H1 (cell line): ENCODE measurements at regions not wholly inside any gene's neighbourhood (a gene's known extent, or its start where the extent isn't known, plus 50 kb on each side); places are given as distances from the start of the nearest gene placed in this dataset.

Experiments used
- CTCF ChIA-PET: fragments of 300-600 bp; sonication (Branson Sonifier 250); formaldehyde crosslinking; loops from one replicate; lab custom pipeline; 2021; ENCODE audit not compliant: partially characterized antibody; lab: Charles Lee
- POLR2A ChIA-PET: fragments of 300-600 bp; sonication (Branson Sonifier 250); formaldehyde crosslinking; loops from one replicate; lab custom pipeline; 2021; ENCODE audit warnings: inconsistent platforms; ENCODE audit not compliant: partially characterized antibody; lab: Charles Lee
- DNase-seq, 2 experiments: peaks; one replicate each; pipeline versions ENCODE4 v3.0.0 to v3.0.0-alpha.2; 2010 to 2022; ENCODE audit warnings: low spot score in 2 of 2, low read depth in 1 of 2, mixed read lengths in 1 of 2
- FAIRE-seq: peaks from 2 replicates; lab custom pipeline; 2011; peaks lifted over from hg19 to GRCh38; lab: Jason Lieb, UNC
- H2AFZ ChIP-seq: 2 replicates; pipeline ENCODE4 v1.8.1; 2012; ENCODE audit warnings: low read length, inconsistent platforms
- H2AK5ac ChIP-seq: 2 replicates; pipeline ENCODE4 v1.6.1; 2013; ENCODE audit warnings: low read depth, low read length
- H2BK120ac ChIP-seq: replicated peaks from 2 replicates; pipeline ENCODE3; 2013; ENCODE audit warnings: low read depth, low read length, inconsistent platforms
- H2BK12ac ChIP-seq: 2 replicates; pipeline ENCODE4 v1.6.1; 2013; ENCODE audit warnings: low read depth, low read length
- H2BK15ac ChIP-seq: 2 replicates; pipeline ENCODE4 v1.6.1; 2013; ENCODE audit warnings: low read length
- H2BK20ac ChIP-seq: 2 replicates; pipeline ENCODE4 v1.6.1; 2013; ENCODE audit warnings: low read length
- H2BK5ac ChIP-seq: 2 replicates; pipeline ENCODE4 v1.6.1; 2013; ENCODE audit warnings: low read depth, low read length
- H3K14ac ChIP-seq: 2 replicates; pipeline ENCODE4 v1.6.1; 2013; ENCODE audit warnings: inconsistent platforms; ENCODE audit not compliant: insufficient read length
- H3K18ac ChIP-seq: 2 replicates; pipeline ENCODE4 v1.6.1; 2013; ENCODE audit warnings: low read length; ENCODE audit errors: extremely low read depth
- H3K23ac ChIP-seq: 2 replicates; pipeline ENCODE4 v1.6.1; 2013; ENCODE audit warnings: inconsistent platforms; ENCODE audit not compliant: insufficient read length
- H3K23me2 ChIP-seq: 2 replicates; pipeline ENCODE4 v1.6.1; 2013; ENCODE audit warnings: low read depth, low read length
- H3K27ac ChIP-seq: 2 replicates; pipeline ENCODE4 v1.6.1; 2011; ENCODE audit warnings: low read depth, low read length, inconsistent platforms
- H3K27me3 ChIP-seq, 4 experiments: replicated peaks in 1 of 4; 1 replicate in 1 of 4; 2 replicates in 3 of 4; pipeline versions ENCODE4 v1.6.1 to v1.8.1; 2011 to 2013; ENCODE audit warnings: low read length in 3 of 4, mild to moderate bottlenecking in 3 of 4, inconsistent platforms in 2 of 4, mixed read lengths in 2 of 4, moderate library complexity in 1 of 4; ENCODE audit not compliant: control insufficient read depth in 3 of 4, insufficient read depth in 3 of 4; ENCODE audit errors: extremely low read depth in 1 of 4
- H3K36me3 ChIP-seq, 4 experiments: 2 replicates each; pipeline versions ENCODE4 v1.6.1 to v1.8.1; 2011 to 2013; ENCODE audit warnings: mild to moderate bottlenecking in 4 of 4, low read length in 3 of 4, moderate library complexity in 2 of 4, control low read depth in 1 of 4, inconsistent platforms in 1 of 4; ENCODE audit not compliant: insufficient read depth in 4 of 4, control insufficient read depth in 2 of 4
- H3K4ac ChIP-seq: replicated peaks from 2 replicates; pipeline ENCODE3; 2013; ENCODE audit warnings: low read length, low read depth, mixed read lengths, inconsistent platforms; ENCODE audit not compliant: insufficient read length
- H3K4me1 ChIP-seq, 4 experiments: replicated peaks in 1 of 4; 1 replicate in 1 of 4; 2 replicates in 3 of 4; pipeline versions ENCODE4 v1.6.1 to v1.8.1; 2011 to 2013; ENCODE audit warnings: low read length in 3 of 4, inconsistent platforms in 2 of 4, mixed read lengths in 1 of 4; ENCODE audit not compliant: insufficient read depth in 4 of 4, control insufficient read depth in 3 of 4
- H3K4me2 ChIP-seq, 2 experiments: 2 replicates each; pipeline versions ENCODE4 v1.6.1 to v1.8.1; 2011 to 2013; ENCODE audit warnings: low read depth in 2 of 2, low read length in 2 of 2, control low read depth in 1 of 2, inconsistent platforms in 1 of 2, mild to moderate bottlenecking in 1 of 2; ENCODE audit not compliant: insufficient read depth in 1 of 2
- H3K4me3 ChIP-seq, 4 experiments: fragments of 200-600, 300-600 bp in 1 of 4; sonication (generic), shearing (Covaris generic), sonication (Bioruptor Twin) in 1 of 4; 2 replicates each; pipeline versions ENCODE4 v1.5.1 to v1.8.1; 2011 to 2016; ENCODE audit warnings: low read length in 4 of 4, low read depth in 3 of 4, control low read depth in 2 of 4, inconsistent platforms in 2 of 4, mild to moderate bottlenecking in 2 of 4, mixed read lengths in 1 of 4, moderate library complexity in 1 of 4; ENCODE audit not compliant: insufficient read depth in 2 of 4; ENCODE audit errors: extremely low read depth in 1 of 4
- H3K56ac ChIP-seq: replicated peaks from 2 replicates; pipeline ENCODE3; 2013; ENCODE audit warnings: low read depth, mild to moderate bottlenecking, mixed read lengths, low read length, inconsistent platforms; ENCODE audit not compliant: insufficient read length
- H3K79me1 ChIP-seq: 2 replicates; pipeline ENCODE4 v1.6.1; 2013; ENCODE audit warnings: low read depth, low read length, control low read depth
- H3K79me2 ChIP-seq, 2 experiments: 2 replicates each; pipeline versions ENCODE4 v1.6.1 to v1.8.1; 2012 to 2013; ENCODE audit warnings: low read length in 2 of 2, mild to moderate bottlenecking in 2 of 2, inconsistent platforms in 1 of 2; ENCODE audit not compliant: insufficient read depth in 2 of 2, control insufficient read depth in 1 of 2
- H3K9ac ChIP-seq, 4 experiments: replicated peaks in 1 of 4; 1 replicate in 1 of 4; 2 replicates in 3 of 4; pipeline versions ENCODE4 v1.6.1 to v1.8.1; 2011 to 2013; ENCODE audit warnings: low read depth in 3 of 4, low read length in 3 of 4, control low read depth in 2 of 4, mild to moderate bottlenecking in 2 of 4, moderate library complexity in 2 of 4, inconsistent platforms in 1 of 4; ENCODE audit errors: extremely low read depth in 1 of 4
- H3K9me3 ChIP-seq, 2 experiments: 2 replicates each; pipeline versions ENCODE4 v1.6.1 to v1.8.1; 2012 to 2013; ENCODE audit warnings: mild to moderate bottlenecking in 2 of 2, moderate library complexity in 2 of 2, control low read depth in 1 of 2, inconsistent platforms in 1 of 2, low read depth in 1 of 2, low read length in 1 of 2, mixed read lengths in 1 of 2; ENCODE audit not compliant: insufficient read depth in 2 of 2
- H4K20me1 ChIP-seq, 2 experiments: replicated peaks in 1 of 2; 2 replicates each; pipeline versions ENCODE3 to v1.8.1; 2011 to 2013; ENCODE audit warnings: inconsistent platforms in 2 of 2, low read length in 2 of 2, mild to moderate bottlenecking in 1 of 2; ENCODE audit not compliant: insufficient read depth in 2 of 2, control insufficient read depth in 1 of 2
- H4K5ac ChIP-seq: 2 replicates; pipeline ENCODE4 v1.6.1; 2013; ENCODE audit warnings: low read length, low read depth, mixed read lengths, inconsistent platforms; ENCODE audit not compliant: insufficient read length
- H4K8ac ChIP-seq: 2 replicates; pipeline ENCODE4 v1.8.0; 2013; ENCODE audit warnings: mild to moderate bottlenecking, moderate library complexity, low read length, inconsistent platforms; ENCODE audit not compliant: insufficient read depth; ENCODE audit errors: extremely low read depth
- H4K91ac ChIP-seq: replicated peaks from 2 replicates; pipeline ENCODE3; 2013; ENCODE audit warnings: low read length, mixed read lengths, inconsistent platforms; ENCODE audit not compliant: insufficient read length
- ZNF274 ChIP-seq: IDR thresholded peaks from 2 replicates; pipeline ENCODE4 v1.7.0; 2012; ENCODE audit warnings: low read length, borderline replicate concordance; ENCODE audit errors: extremely low read depth
- TF ChIP-seq, protein P1 (sequence below): IDR thresholded peaks from 2 replicates; pipeline ENCODE4 v1.6.1; 2012; ENCODE audit warnings: inconsistent platforms

DNA sequence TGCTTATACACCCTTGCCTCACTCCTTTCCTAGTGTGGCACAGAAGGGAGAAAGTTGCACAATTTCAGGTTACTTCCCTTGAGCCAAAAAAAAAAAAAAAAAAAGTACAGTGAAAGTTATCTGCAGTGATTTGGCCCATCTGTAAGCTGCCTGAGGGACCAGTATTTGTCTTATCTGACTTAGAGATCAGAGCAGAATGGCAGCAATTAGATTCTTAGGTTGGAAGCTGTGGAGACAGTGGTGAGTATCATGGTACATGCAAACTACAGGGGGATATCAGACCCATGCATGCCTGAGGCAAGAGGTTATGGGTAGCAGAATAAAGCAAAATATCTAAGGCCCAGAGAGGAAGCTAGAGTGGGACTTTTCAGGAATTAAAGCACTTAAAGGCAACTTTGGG, 1070.7 kb upstream of the NOVA1 start:
- H4K8ac ChIP-seq = no peak overlapping the region
- no peak overlapping the region for H3K14ac ChIP-seq
- FAIRE-seq (no peak), DNase-seq (no peak)
- H3K27ac ChIP-seq = no peak overlapping the region
- H3K4me2 ChIP-seq = no peak overlapping the region
- POLR2A ChIA-PET = no interaction called here
- CTCF ChIA-PET = interaction anchor here (0.6 kb wide), 1 partner anchor 196 kb away, joined by 3 read pairs; no protein-coding TSS in a partner anchor
- H3K9me3 ChIP-seq = no peaks in the 10 kb centered on the region
- no peak overlapping the region for H2BK15ac ChIP-seq
- no peaks in the 10 kb centered on the region for H3K23me2 ChIP-seq
- H2AFZ ChIP-seq = no peak overlapping the region
- H3K9ac ChIP-seq = no peak overlapping the region
- H3K4ac ChIP-seq = no peak overlapping the region
- no peaks in the 10 kb centered on the region for H3K36me3 ChIP-seq
- H4K91ac ChIP-seq = no peak overlapping the region
- H2BK5ac ChIP-seq = no peak overlapping the region
- peaks cover 0 to under 1% (median 0%) of the 10 kb centered on the region in 4 experiments; a peak in 1 of 7 replicates for H3K4me1 ChIP-seq
- no peak overlapping the region for H3K23ac ChIP-seq
- H3K18ac ChIP-seq = no peak overlapping the region
- no peaks in the 10 kb centered on the region for H3K79me2 ChIP-seq
- H3K27me3 ChIP-seq = no peaks in the 10 kb centered on the region
- H2AK5ac ChIP-seq = no peak overlapping the region
- H4K5ac ChIP-seq = no peak overlapping the region
- H2BK20ac ChIP-seq = no peak overlapping the region
- no peak overlapping the region for H3K4me3 ChIP-seq
- no peak overlapping the region for H2BK12ac ChIP-seq
- H4K20me1 ChIP-seq = no peaks in the 10 kb centered on the region
- no peak overlapping the region for H3K56ac ChIP-seq
- H2BK120ac ChIP-seq = no peak overlapping the region
- no peaks in the 10 kb centered on the region for H3K79me1 ChIP-seq
- TF ChIP-seq, protein P1, sequence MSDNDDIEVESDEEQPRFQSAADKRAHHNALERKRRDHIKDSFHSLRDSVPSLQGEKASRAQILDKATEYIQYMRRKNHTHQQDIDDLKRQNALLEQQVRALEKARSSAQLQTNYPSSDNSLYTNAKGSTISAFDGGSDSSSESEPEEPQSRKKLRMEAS = no peak
- no peak for TF ChIP-seq ZNF274
